Kidney capillary endothelial cell (primary cell): ENCODE measurements at regions not wholly inside any gene's neighbourhood (a gene's known extent, or its start where the extent isn't known, plus 50 kb on each side); places are given as distances from the start of the nearest gene placed in this dataset.
"Not testable (repeated sequence)": the region's sequence is repeated elsewhere in the genome, so short reads cannot be mapped to it uniquely, and the experiment has no call there.

Source experiments
- DNase-seq: peaks from one replicate; pipeline ENCODE4 v3.0.0-alpha.2; 2018; ENCODE audit warnings: low spot score

GRCh38 chr5:54821445-54822323, 163.7 kb downstream of the ESM1 start:
- no peak for DNase-seq

- DNase-seq = no peak
Measured at GRCh38 chr5:54820346-54821134, 164.9 kb downstream of the ESM1 start.

GRCh38 chr5:54807421-54807820, 178.0 kb downstream of the ESM1 start:
- peak; percentile 95 for DNase-seq

GRCh38 chr5:54804521-54804920, 180.9 kb downstream of the ESM1 start:
- no peak for DNase-seq

- no peak for DNase-seq
Measured at GRCh38 chr5:54804086-54804485, 181.3 kb downstream of the ESM1 start.

GRCh38 chr5:54803471-54804011, 181.9 kb downstream of the ESM1 start:
- DNase-seq = no peak

- DNase-seq = no peak
Measured at GRCh38 chr5:54799645-54800044, 185.7 kb downstream of the ESM1 start.

- no peak for DNase-seq
Measured at GRCh38 chr5:54795777-54796176, 189.6 kb downstream of the ESM1 start.

- DNase-seq = no peak
Measured at GRCh38 chr5:54795284-54795683, 190.1 kb downstream of the ESM1 start.

GRCh38 chr5:54794135-54794975, 191.0 kb downstream of the ESM1 start:
- no peak for DNase-seq

GRCh38 chr5:54793468-54794134, 191.8 kb downstream of the ESM1 start:
- DNase-seq = no peak

- no peak for DNase-seq
Measured at GRCh38 chr5:54792611-54793404, 192.6 kb downstream of the ESM1 start.

GRCh38 chr5:54787910-54788309, 197.5 kb downstream of the ESM1 start:
- DNase-seq = not testable (repeated sequence)

GRCh38 chr5:54785729-54786591, 199.4 kb downstream of the ESM1 start:
- DNase-seq = no peak

- no peak for DNase-seq
Measured at GRCh38 chr5:54778783-54779182, 206.6 kb downstream of the ESM1 start.

GRCh38 chr5:54775645-54776044, 209.7 kb downstream of the ESM1 start:
- DNase-seq = no peak

- DNase-seq = no peak
Measured at GRCh38 chr5:54774281-54775170, 210.9 kb downstream of the ESM1 start.

- no peak for DNase-seq
Measured at GRCh38 chr5:54772684-54773083, 212.7 kb downstream of the ESM1 start.

GRCh38 chr5:54772231-54772630, 213.2 kb downstream of the ESM1 start:
- DNase-seq = no peak
